H1 (cell line): ENCODE measurements at regions not wholly inside any gene's neighbourhood (a gene's known extent, or its start where the extent isn't known, plus 50 kb on each side); places are given as distances from the start of the nearest gene placed in this dataset.

Experiments used
- ATF3 ChIP-seq: IDR thresholded peaks from 2 replicates; pipeline ENCODE4 v1.6.1; 2011; ENCODE audit warnings: low read depth, mild to moderate bottlenecking, low read length; ENCODE audit not compliant: insufficient read depth
- CTCF ChIP-seq, 3 experiments: IDR thresholded peaks; 1 replicate in 2 of 3; 2 replicates in 1 of 3; pipeline versions ENCODE4 v1.5.1 to v1.6.1; 2011; ENCODE audit warnings: low read length in 3 of 3, mild to moderate bottlenecking in 3 of 3, inconsistent platforms in 2 of 3, low read depth in 1 of 3, moderate library complexity in 1 of 3; ENCODE audit not compliant: insufficient read depth in 1 of 3; ENCODE audit errors: control extremely low read depth in 1 of 3
- RBBP5 ChIP-seq: IDR thresholded peaks from 2 replicates; pipeline ENCODE4 v1.7.1; 2012; ENCODE audit warnings: low read depth, mild to moderate bottlenecking, inconsistent platforms, low read length, moderate library complexity, borderline replicate concordance
- RXRA ChIP-seq: IDR thresholded peaks from 2 replicates; pipeline ENCODE4 v1.6.1; 2011; ENCODE audit warnings: low read depth, mild to moderate bottlenecking, low read length, moderate library complexity; ENCODE audit not compliant: insufficient read depth
- TEAD4 ChIP-seq: IDR thresholded peaks from 2 replicates; pipeline ENCODE4 v1.6.1; 2012; ENCODE audit warnings: low read depth, low read length, inconsistent platforms, mixed read lengths
- TF ChIP-seq, protein P1 (sequence below): IDR thresholded peaks from 2 replicates; pipeline ENCODE4 v1.6.1; 2012; ENCODE audit warnings: inconsistent platforms

DNA sequence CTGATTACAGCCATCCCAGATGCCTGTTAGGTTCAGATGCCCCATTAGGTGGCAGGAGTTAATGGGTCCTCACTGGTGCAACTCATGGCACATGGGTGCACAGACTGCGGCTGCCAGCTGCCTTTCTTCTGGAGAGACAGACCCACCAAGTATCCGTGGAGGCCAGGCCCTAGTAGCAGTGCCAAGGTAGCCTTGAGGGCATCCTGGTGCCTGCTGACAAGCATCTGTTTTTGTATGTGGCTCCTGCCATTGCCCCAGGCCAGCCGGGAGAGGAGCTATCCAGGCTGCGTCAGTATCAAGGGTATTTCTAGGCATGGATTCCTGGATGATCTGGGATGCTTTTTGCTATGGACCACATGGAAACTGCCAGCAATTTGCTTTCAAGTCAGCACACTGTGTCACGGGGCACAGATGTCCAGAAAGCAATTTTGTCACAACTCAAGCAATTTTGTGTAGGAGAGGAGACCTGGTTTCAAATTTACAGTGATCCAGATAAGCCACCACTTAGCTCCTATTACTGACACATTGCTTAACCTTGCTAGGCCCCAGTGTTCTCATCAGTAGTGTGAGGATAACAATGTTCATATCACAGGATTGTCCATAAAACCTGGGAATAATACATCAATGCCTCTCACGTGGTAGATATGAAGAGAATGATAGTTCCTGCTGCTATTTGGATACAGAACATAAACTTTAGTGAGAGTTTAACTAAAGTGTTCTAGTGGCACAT, 815.1 kb upstream of the RAB6C start (continued):
- no peak for TF ChIP-seq ATF3
- TF ChIP-seq RBBP5 = no peak
- no peak for TF ChIP-seq TEAD4
- TF ChIP-seq, protein P1, sequence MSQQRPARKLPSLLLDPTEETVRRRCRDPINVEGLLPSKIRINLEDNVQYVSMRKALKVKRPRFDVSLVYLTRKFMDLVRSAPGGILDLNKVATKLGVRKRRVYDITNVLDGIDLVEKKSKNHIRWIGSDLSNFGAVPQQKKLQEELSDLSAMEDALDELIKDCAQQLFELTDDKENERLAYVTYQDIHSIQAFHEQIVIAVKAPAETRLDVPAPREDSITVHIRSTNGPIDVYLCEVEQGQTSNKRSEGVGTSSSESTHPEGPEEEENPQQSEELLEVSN = no peak
- TF ChIP-seq CTCF (IDR thresholded peaks at IDR 0.05; ENCODE audit: control extremely low read depth in 1 of 3, insufficient read depth in 1 of 3, low read depth in 1 of 3, low read length in 3 of 3) = no peak
- TF ChIP-seq RXRA = no peak
